ENCODE measurements at regions not wholly inside any gene's neighbourhood (a gene's known extent, or its start where the extent isn't known, plus 50 kb on each side); places are given as distances from the start of the nearest gene placed in this dataset.
A peak's percentile ranks its signal among the peaks of the same experiment; 100 is the strongest.

- H3K27me3 ChIP-seq (ENCODE audit: control insufficient read depth, insufficient read depth, low read length): no peaks in the 10 kb centered on the region
- TF ChIP-seq CTCF (IDR thresholded peaks at IDR 0.05; ENCODE audit: insufficient read depth, low read length, severe bottlenecking): no peak
- no peak overlapping the region for H3K4me3 ChIP-seq (ENCODE audit: low read depth, low read length)
- no peaks in the 10 kb centered on the region for H3K36me3 ChIP-seq (ENCODE audit: control insufficient read depth, insufficient read depth, low read length)
- FAIRE-seq: no peak
- DNase-seq (ENCODE audit: low read depth): no peak
Measured at GRCh38 chr13:76769271-76769791, 116.9 kb downstream of the KCTD12 start.

GRCh38 chr13:76768384-76768783, 117.8 kb downstream of the KCTD12 start:
- DNase-seq (ENCODE audit: low read depth): peak; percentile 7
- FAIRE-seq: no peak
- no peak for TF ChIP-seq CTCF (IDR thresholded peaks at IDR 0.05; ENCODE audit: insufficient read depth, low read length, severe bottlenecking)

GRCh38 chr13:76764916-76765315, 121.3 kb downstream of the KCTD12 start:
- no peaks in the 10 kb centered on the region for H3K36me3 ChIP-seq (ENCODE audit: control insufficient read depth, insufficient read depth, low read length)
- no peak for FAIRE-seq
- H3K4me3 ChIP-seq (ENCODE audit: low read depth, low read length): no peak overlapping the region
- no peak for DNase-seq (ENCODE audit: low read depth)
- no peak for TF ChIP-seq CTCF (IDR thresholded peaks at IDR 0.05; ENCODE audit: insufficient read depth, low read length, severe bottlenecking)
- no peaks in the 10 kb centered on the region for H3K27me3 ChIP-seq (ENCODE audit: control insufficient read depth, insufficient read depth, low read length)

More at GRCh38 chr13:76768384-76768783, 117.8 kb downstream of the KCTD12 start:
- Histone ChIP-seq H3K36me3 (ENCODE audit: control insufficient read depth, insufficient read depth, low read length) (no peaks in the 10 kb centered on the region), H3K27me3 (ENCODE audit: control insufficient read depth, insufficient read depth, low read length) (no peaks in the 10 kb centered on the region), H3K4me3 (ENCODE audit: low read depth, low read length) (no peak overlapping the region)

GRCh38 chr13:76764429-76764828, 121.8 kb downstream of the KCTD12 start:
- Histone ChIP-seq H3K27me3 (ENCODE audit: control insufficient read depth, insufficient read depth, low read length) (no peaks in the 10 kb centered on the region), H3K36me3 (ENCODE audit: control insufficient read depth, insufficient read depth, low read length) (no peaks in the 10 kb centered on the region), H3K4me3 (ENCODE audit: low read depth, low read length) (no peak overlapping the region)
- peak; percentile 62 for FAIRE-seq
- TF ChIP-seq CTCF (IDR thresholded peaks at IDR 0.05; ENCODE audit: insufficient read depth, low read length, severe bottlenecking): no peak
- DNase-seq (ENCODE audit: low read depth): peak; percentile 30

- Histone ChIP-seq H3K36me3 (ENCODE audit: control insufficient read depth, insufficient read depth, low read length) (no peaks in the 10 kb centered on the region), H3K4me3 (ENCODE audit: low read depth, low read length) (no peak overlapping the region), H3K27me3 (ENCODE audit: control insufficient read depth, insufficient read depth, low read length) (no peaks in the 10 kb centered on the region)
- DNase-seq (ENCODE audit: low read depth): no peak
- TF ChIP-seq CTCF (IDR thresholded peaks at IDR 0.05; ENCODE audit: insufficient read depth, low read length, severe bottlenecking): no peak
- FAIRE-seq: no peak
Measured at GRCh38 chr13:76762721-76763120, 123.5 kb downstream of the KCTD12 start.

- Histone ChIP-seq H3K36me3 (ENCODE audit: control insufficient read depth, insufficient read depth, low read length) (no peaks in the 10 kb centered on the region), H3K27me3 (ENCODE audit: control insufficient read depth, insufficient read depth, low read length) (no peaks in the 10 kb centered on the region), H3K4me3 (ENCODE audit: low read depth, low read length) (no peak overlapping the region)
- no peak for FAIRE-seq
- no peak for DNase-seq (ENCODE audit: low read depth)
- TF ChIP-seq CTCF (IDR thresholded peaks at IDR 0.05; ENCODE audit: insufficient read depth, low read length, severe bottlenecking): no peak
Measured at GRCh38 chr13:76759877-76760276, 126.3 kb downstream of the KCTD12 start.

Data from bronchial epithelial cell (primary cell).